ENCODE measurements at regions not wholly inside any gene's neighbourhood (a gene's known extent, or its start where the extent isn't known, plus 50 kb on each side); places are given as distances from the start of the nearest gene placed in this dataset.

DNA sequence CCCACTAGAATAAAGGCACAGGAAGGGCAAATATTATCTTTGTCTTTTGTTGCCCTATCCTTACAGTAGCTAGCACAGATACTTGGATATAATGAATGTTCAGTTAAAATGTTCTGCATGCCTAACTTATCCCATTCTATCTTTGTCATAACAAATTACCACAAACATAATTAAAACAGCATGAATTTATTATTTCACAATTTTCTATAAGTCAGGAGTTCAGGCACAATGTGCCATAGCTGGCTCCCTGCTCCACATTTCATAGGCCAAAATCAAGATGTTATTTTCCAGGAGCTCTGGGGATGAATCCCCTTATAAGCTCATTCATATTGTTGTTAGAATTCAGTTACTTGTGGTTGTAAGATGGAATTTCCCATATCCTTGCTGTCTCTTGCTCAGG is 975.5 kb downstream of the IGSF11 start:
- Histone ChIP-seq H3K9me3 (ENCODE audit: control insufficient read depth in 2 of 2, insufficient read depth in 1 of 2, low read length in 1 of 2) (no peaks in the 10 kb centered on the region), H3K4me1 (ENCODE audit: control insufficient read depth in 2 of 2, insufficient read depth in 2 of 2, low read length in 2 of 2) (no peaks in the 10 kb centered on the region), H3K27me3 (ENCODE audit: control insufficient read depth in 2 of 2, insufficient read depth in 1 of 2, low read length in 1 of 2) (no peaks in the 10 kb centered on the region), H3K4me3 (ENCODE audit: low read length in 2 of 2) (no peak overlapping the region), H3K27ac (ENCODE audit: low read depth in 1 of 2, low read length in 1 of 2) (no peak overlapping the region), H3K36me3 (ENCODE audit: control insufficient read depth in 2 of 2, insufficient read depth in 2 of 2, low read length in 1 of 2) (no peaks in the 10 kb centered on the region)
- DNase-seq (ENCODE audit: low read depth in 6 of 9, low spot score in 9 of 9), result no peak

- H3K4me1 ChIP-seq (ENCODE audit: control insufficient read depth in 2 of 2, insufficient read depth in 2 of 2, low read length in 2 of 2), result no peaks in the 10 kb centered on the region
- no peak overlapping the region for H3K4me3 ChIP-seq (ENCODE audit: low read length in 2 of 2)
- no peaks in the 10 kb centered on the region for H3K36me3 ChIP-seq (ENCODE audit: control insufficient read depth in 2 of 2, insufficient read depth in 2 of 2, low read length in 1 of 2)
- WGBS, result 91% methylated on average over 4 of the region's 4 CpGs
- H3K27ac ChIP-seq (ENCODE audit: low read depth in 1 of 2, low read length in 1 of 2), result no peak overlapping the region
- no peaks in the 10 kb centered on the region for H3K27me3 ChIP-seq (ENCODE audit: control insufficient read depth in 2 of 2, insufficient read depth in 1 of 2, low read length in 1 of 2)
- H3K9me3 ChIP-seq (ENCODE audit: control insufficient read depth in 2 of 2, insufficient read depth in 1 of 2, low read length in 1 of 2), result no peaks in the 10 kb centered on the region
- no peak for DNase-seq (ENCODE audit: low read depth in 6 of 9, low spot score in 9 of 9)
These were observed 967.2 kb downstream of the IGSF11 start for GRCh38 chr3:118067439-118067838.

DNA sequence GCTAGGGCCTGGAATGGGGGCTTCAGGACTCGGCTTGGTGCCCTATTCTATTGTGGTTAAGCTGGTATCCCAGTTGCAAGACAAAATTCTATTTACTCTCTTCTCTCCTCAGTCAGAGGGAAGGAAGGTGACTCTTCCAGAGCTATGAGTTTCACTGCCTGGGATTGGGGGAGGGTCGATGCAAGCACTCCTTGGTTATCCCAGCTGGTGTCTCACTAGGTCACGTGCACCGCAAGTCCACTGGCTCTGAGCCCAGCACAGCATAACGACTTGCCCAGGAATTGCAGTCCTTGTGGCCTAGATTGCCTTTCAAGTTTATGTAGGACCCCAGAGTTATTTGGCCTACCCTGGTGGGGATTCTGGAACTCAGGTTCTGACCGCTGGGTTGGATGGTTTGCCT is 958.8 kb downstream of the IGSF11 start:
- Histone ChIP-seq H3K9me3 (ENCODE audit: control insufficient read depth in 2 of 2, insufficient read depth in 1 of 2, low read length in 1 of 2) (peaks cover 0 to 4% of the 10 kb centered on the region in 2 donors), H3K4me3 (ENCODE audit: low read length in 2 of 2) (no peak overlapping the region), H3K36me3 (ENCODE audit: control insufficient read depth in 2 of 2, insufficient read depth in 2 of 2, low read length in 1 of 2) (no peaks in the 10 kb centered on the region), H3K27me3 (ENCODE audit: control insufficient read depth in 2 of 2, insufficient read depth in 1 of 2, low read length in 1 of 2) (no peaks in the 10 kb centered on the region), H3K4me1 (ENCODE audit: control insufficient read depth in 2 of 2, insufficient read depth in 2 of 2, low read length in 2 of 2) (no peaks in the 10 kb centered on the region), H3K27ac (ENCODE audit: low read depth in 1 of 2, low read length in 1 of 2) (no peak overlapping the region)
- 75% methylated on average over 6 of the region's 6 CpGs for WGBS
- DNase-seq (ENCODE audit: low read depth in 6 of 9, low spot score in 9 of 9), result no peak

GRCh38 chr3:118077332-118077731 is 957.3 kb downstream of the IGSF11 start:
- no peaks in the 10 kb centered on the region for H3K27me3 ChIP-seq (ENCODE audit: control insufficient read depth in 2 of 2, insufficient read depth in 1 of 2, low read length in 1 of 2)
- WGBS, result 88% methylated on average over 1 of the region's 1 CpG
- no peak overlapping the region for H3K27ac ChIP-seq (ENCODE audit: low read depth in 1 of 2, low read length in 1 of 2)
- H3K9me3 ChIP-seq (ENCODE audit: control insufficient read depth in 2 of 2, insufficient read depth in 1 of 2, low read length in 1 of 2), result peaks cover 0 to 4% of the 10 kb centered on the region in 2 donors
- no peaks in the 10 kb centered on the region for H3K36me3 ChIP-seq (ENCODE audit: control insufficient read depth in 2 of 2, insufficient read depth in 2 of 2, low read length in 1 of 2)
- no peak for DNase-seq (ENCODE audit: low read depth in 6 of 9, low spot score in 9 of 9)
- H3K4me1 ChIP-seq (ENCODE audit: control insufficient read depth in 2 of 2, insufficient read depth in 2 of 2, low read length in 2 of 2), result no peaks in the 10 kb centered on the region
- H3K4me3 ChIP-seq (ENCODE audit: low read length in 2 of 2), result no peak overlapping the region

GRCh38 chr3:118080889-118081288 is 953.8 kb downstream of the IGSF11 start:
- H3K9me3 ChIP-seq (ENCODE audit: control insufficient read depth in 2 of 2, insufficient read depth in 1 of 2, low read length in 1 of 2), result no peaks in the 10 kb centered on the region
- no peaks in the 10 kb centered on the region for H3K36me3 ChIP-seq (ENCODE audit: control insufficient read depth in 2 of 2, insufficient read depth in 2 of 2, low read length in 1 of 2)
- H3K4me3 ChIP-seq (ENCODE audit: low read length in 2 of 2), result no peak overlapping the region
- H3K27ac ChIP-seq (ENCODE audit: low read depth in 1 of 2, low read length in 1 of 2), result no peak overlapping the region
- peak in 3 of 9 donors; percentile 1 to 32 (median 2) for DNase-seq (ENCODE audit: low read depth in 6 of 9, low spot score in 9 of 9)
- H3K27me3 ChIP-seq (ENCODE audit: control insufficient read depth in 2 of 2, insufficient read depth in 1 of 2, low read length in 1 of 2), result no peaks in the 10 kb centered on the region
- H3K4me1 ChIP-seq (ENCODE audit: control insufficient read depth in 2 of 2, insufficient read depth in 2 of 2, low read length in 2 of 2), result no peaks in the 10 kb centered on the region
- 84% methylated on average over 1 of the region's 1 CpG for WGBS

GRCh38 chr3:118088696-118089095 is 946.0 kb downstream of the IGSF11 start:
- Histone ChIP-seq H3K4me1 (ENCODE audit: control insufficient read depth in 2 of 2, insufficient read depth in 2 of 2, low read length in 2 of 2) (no peaks in the 10 kb centered on the region), H3K4me3 (ENCODE audit: low read length in 2 of 2) (no peak overlapping the region), H3K27me3 (ENCODE audit: control insufficient read depth in 2 of 2, insufficient read depth in 1 of 2, low read length in 1 of 2) (no peaks in the 10 kb centered on the region), H3K36me3 (ENCODE audit: control insufficient read depth in 2 of 2, insufficient read depth in 2 of 2, low read length in 1 of 2) (no peaks in the 10 kb centered on the region), H3K9me3 (ENCODE audit: control insufficient read depth in 2 of 2, insufficient read depth in 1 of 2, low read length in 1 of 2) (peaks cover 0 to 8% of the 10 kb centered on the region in 2 donors), H3K27ac (ENCODE audit: low read depth in 1 of 2, low read length in 1 of 2) (no peak overlapping the region)
- 57% methylated on average over 3 of the region's 3 CpGs for WGBS
- no peak for DNase-seq (ENCODE audit: low read depth in 6 of 9, low spot score in 9 of 9)

- H3K27me3 ChIP-seq (ENCODE audit: control insufficient read depth in 2 of 2, insufficient read depth in 1 of 2, low read length in 1 of 2), result no peaks in the 10 kb centered on the region
- no peak overlapping the region for H3K4me3 ChIP-seq (ENCODE audit: low read length in 2 of 2)
- 96% methylated on average over 1 of the region's 1 CpG for WGBS
- peaks cover 0 to 8% of the 10 kb centered on the region in 2 donors for H3K9me3 ChIP-seq (ENCODE audit: control insufficient read depth in 2 of 2, insufficient read depth in 1 of 2, low read length in 1 of 2)
- H3K4me1 ChIP-seq (ENCODE audit: control insufficient read depth in 2 of 2, insufficient read depth in 2 of 2, low read length in 2 of 2), result no peaks in the 10 kb centered on the region
- no peak overlapping the region for H3K27ac ChIP-seq (ENCODE audit: low read depth in 1 of 2, low read length in 1 of 2)
- H3K36me3 ChIP-seq (ENCODE audit: control insufficient read depth in 2 of 2, insufficient read depth in 2 of 2, low read length in 1 of 2), result no peaks in the 10 kb centered on the region
- DNase-seq (ENCODE audit: low read depth in 6 of 9, low spot score in 9 of 9), result no peak
These were observed 945.1 kb downstream of the IGSF11 start for GRCh38 chr3:118089563-118089962.

DNA sequence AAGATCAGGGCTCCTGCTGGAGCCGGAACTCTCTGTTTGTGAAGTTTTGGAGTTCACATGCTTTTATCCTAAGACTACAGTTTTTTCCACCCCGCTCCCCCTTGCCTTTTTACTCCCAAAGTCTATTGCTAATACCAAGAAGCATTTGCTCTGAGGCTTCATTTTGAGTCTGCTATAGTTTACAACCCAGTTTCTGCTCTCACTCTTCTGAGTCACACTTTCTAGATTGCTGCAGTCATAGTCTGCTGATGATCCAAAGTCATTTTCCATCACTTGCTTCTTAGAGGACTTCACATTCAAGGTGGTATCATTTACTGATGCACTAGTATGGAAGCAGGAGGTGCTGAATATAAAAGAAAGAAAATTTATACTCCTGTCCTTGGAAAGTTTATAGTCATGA is 937.4 kb downstream of the IGSF11 start:
- no peak for DNase-seq (ENCODE audit: low read depth in 6 of 9, low spot score in 9 of 9)
- H3K27me3 ChIP-seq (ENCODE audit: control insufficient read depth in 2 of 2, insufficient read depth in 1 of 2, low read length in 1 of 2), result no peaks in the 10 kb centered on the region
- H3K27ac ChIP-seq (ENCODE audit: low read depth in 1 of 2, low read length in 1 of 2), result no peak overlapping the region
- H3K9me3 ChIP-seq (ENCODE audit: control insufficient read depth in 2 of 2, insufficient read depth in 1 of 2, low read length in 1 of 2), result peaks cover 0 to 8% of the 10 kb centered on the region in 2 donors
- no peaks in the 10 kb centered on the region for H3K36me3 ChIP-seq (ENCODE audit: control insufficient read depth in 2 of 2, insufficient read depth in 2 of 2, low read length in 1 of 2)
- no peak overlapping the region for H3K4me3 ChIP-seq (ENCODE audit: low read length in 2 of 2)
- 92% methylated on average over 2 of the region's 2 CpGs for WGBS
- H3K4me1 ChIP-seq (ENCODE audit: control insufficient read depth in 2 of 2, insufficient read depth in 2 of 2, low read length in 2 of 2), result no peaks in the 10 kb centered on the region

DNA sequence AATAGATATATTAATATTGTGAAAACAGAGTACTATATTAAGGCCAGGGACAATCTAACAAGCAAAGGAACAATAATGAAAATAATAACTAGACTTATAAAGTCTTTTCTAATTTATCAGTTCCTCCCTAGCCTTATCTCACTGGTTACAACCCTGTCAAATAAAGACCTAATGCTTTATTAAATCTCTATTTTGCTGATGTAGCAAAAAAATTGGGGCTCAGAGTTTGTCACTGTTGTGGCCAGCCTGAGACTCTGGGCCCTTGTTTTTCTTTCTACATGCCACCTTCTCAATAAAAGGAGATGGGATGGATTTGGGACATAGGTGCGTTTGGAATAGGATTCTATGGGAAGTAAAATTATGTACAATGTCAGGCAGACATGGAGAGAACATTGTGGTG is 937.0 kb downstream of the IGSF11 start:
- WGBS, result 94% methylated on average over 1 of the region's 1 CpG
- H3K27ac ChIP-seq (ENCODE audit: low read depth in 1 of 2, low read length in 1 of 2), result no peak overlapping the region
- no peaks in the 10 kb centered on the region for H3K4me1 ChIP-seq (ENCODE audit: control insufficient read depth in 2 of 2, insufficient read depth in 2 of 2, low read length in 2 of 2)
- no peaks in the 10 kb centered on the region for H3K36me3 ChIP-seq (ENCODE audit: control insufficient read depth in 2 of 2, insufficient read depth in 2 of 2, low read length in 1 of 2)
- H3K4me3 ChIP-seq (ENCODE audit: low read length in 2 of 2), result no peak overlapping the region
- peaks cover 0 to 8% of the 10 kb centered on the region in 2 donors for H3K9me3 ChIP-seq (ENCODE audit: control insufficient read depth in 2 of 2, insufficient read depth in 1 of 2, low read length in 1 of 2)
- DNase-seq (ENCODE audit: low read depth in 6 of 9, low spot score in 9 of 9), result no peak
- no peaks in the 10 kb centered on the region for H3K27me3 ChIP-seq (ENCODE audit: control insufficient read depth in 2 of 2, insufficient read depth in 1 of 2, low read length in 1 of 2)

DNA sequence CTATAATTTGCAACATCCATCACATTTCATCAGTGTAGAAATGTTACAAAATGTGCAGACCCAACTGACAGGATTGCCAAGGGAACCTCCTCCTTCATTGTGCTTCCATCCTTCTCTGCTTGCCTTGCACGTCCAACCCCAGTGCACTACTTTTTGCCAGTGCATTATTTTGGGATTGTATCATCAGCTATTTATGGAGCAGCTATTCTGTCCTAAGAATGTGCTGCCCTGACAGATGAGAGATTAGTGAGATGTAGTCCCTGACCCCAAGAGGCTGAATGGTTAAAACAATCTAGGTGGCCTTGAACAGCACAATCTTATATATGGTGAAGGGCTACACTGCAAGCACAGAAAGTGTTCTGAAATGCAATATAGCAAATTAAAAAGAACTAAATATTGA is 935.8 kb downstream of the IGSF11 start:
- Histone ChIP-seq H3K4me3 (ENCODE audit: low read length in 2 of 2) (no peak overlapping the region), H3K4me1 (ENCODE audit: control insufficient read depth in 2 of 2, insufficient read depth in 2 of 2, low read length in 2 of 2) (no peaks in the 10 kb centered on the region), H3K27me3 (ENCODE audit: control insufficient read depth in 2 of 2, insufficient read depth in 1 of 2, low read length in 1 of 2) (no peaks in the 10 kb centered on the region), H3K27ac (ENCODE audit: low read depth in 1 of 2, low read length in 1 of 2) (no peak overlapping the region), H3K9me3 (ENCODE audit: control insufficient read depth in 2 of 2, insufficient read depth in 1 of 2, low read length in 1 of 2) (no peaks in the 10 kb centered on the region), H3K36me3 (ENCODE audit: control insufficient read depth in 2 of 2, insufficient read depth in 2 of 2, low read length in 1 of 2) (no peaks in the 10 kb centered on the region)
- no peak for DNase-seq (ENCODE audit: low read depth in 6 of 9, low spot score in 9 of 9)
- 64% methylated on average over 1 of the region's 1 CpG for WGBS
